Cerebellar nuclear complex (tissue), 1 donor: ENCODE measurements at regions not wholly inside any gene's neighbourhood (a gene's known extent, or its start where the extent isn't known, plus 50 kb on each side); places are given as distances from the start of the nearest gene placed in this dataset.

Experiments used
- DNase-seq, 2 experiments: peaks; one replicate each; lab custom pipeline; 2025; lab: John Stamatoyannopoulos, UW

GRCh38 chr11:80846442-80846841 lies 1405.6 kb upstream of the TENM4 start:
- DNase-seq: no peak

DNA sequence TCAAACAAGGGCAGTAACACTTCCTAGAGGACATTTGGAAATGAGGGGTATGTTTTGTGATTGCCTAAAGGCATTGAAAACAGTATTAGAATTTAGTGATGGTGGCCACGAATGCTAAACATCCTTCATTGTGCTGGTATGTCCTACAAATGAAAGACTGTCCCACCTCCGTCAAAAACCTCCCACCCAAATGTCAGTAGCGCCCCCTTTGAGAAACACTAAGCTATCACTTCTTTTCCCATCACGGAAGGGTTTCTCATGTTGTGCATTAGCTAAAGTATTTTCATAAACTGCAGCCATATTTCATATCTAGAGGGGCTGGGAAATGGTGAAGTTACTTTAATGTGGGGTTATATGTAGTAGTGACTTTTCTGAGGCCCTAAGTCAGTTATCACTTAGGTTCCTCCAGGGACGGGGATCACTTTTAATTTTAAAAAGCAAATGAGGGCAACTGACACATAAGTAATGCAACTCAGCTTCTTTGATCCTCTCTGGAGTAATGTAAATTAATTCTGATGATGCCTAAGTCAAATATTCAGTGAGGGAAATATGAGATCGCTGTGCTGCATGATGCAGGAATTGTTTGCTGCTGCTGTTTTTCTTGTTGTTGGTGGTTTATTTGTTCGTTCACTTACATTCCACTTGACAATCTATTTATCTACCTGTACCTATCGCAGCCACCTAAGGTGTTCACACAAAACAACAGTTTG lies 1403.4 kb upstream of the TENM4 start:
- no peak for DNase-seq

DNA sequence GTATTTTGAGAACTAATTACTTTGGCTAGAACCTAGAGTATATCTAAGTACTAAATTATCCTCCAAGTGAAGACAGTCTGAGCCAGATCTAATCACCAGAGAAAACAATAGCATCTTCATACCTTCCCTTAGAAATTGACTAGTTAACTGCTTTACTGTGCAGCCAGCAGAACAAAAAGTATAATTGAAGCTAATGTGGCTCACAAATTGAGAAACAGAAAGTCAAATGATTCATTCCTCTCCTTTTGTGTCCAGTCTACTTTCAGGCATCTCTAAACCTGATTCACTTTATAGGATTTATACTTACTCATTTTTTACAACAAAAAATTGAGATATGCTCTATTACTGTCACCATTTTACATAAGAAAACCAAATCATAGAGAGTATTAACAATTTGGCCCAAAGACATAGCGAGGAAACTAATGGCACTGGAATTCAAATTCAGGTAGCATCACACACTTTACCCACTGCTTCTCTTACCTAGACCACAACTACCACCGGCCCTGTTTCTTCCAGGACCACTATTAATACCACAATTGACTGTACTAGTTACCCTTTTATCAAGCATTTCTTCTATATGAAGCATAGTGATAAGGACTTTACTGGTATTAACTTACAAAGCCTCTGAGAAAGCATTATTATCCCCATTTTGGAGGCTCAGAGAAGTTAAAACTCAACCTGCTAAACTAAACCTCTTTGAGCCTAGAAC lies 1402.6 kb upstream of the TENM4 start:
- no peak for DNase-seq

- no peak for DNase-seq
These were observed 1401.4 kb upstream of the TENM4 start for GRCh38 chr11:80842246-80842645.

- no peak for DNase-seq
These were observed 1400.8 kb upstream of the TENM4 start for GRCh38 chr11:80841675-80842074.

DNA sequence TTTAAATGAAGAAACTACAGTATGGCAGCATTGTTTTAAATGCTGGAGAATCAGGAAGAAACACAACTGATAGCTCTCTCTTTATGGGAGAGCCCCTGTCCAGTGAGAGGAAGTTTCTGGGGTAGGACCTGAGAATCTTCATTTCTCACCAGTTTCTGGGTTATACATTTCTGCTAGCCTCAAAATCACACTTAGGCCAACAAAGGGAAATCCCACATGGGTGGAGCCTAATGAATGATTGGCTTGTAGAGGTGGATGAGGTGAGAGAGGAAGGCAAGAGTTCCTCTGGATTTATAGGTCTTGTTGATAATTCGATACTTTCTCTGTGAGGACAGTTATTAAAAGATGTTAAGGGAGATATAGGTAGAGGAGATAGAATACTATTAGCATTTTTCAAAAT lies 1397.3 kb upstream of the TENM4 start:
- DNase-seq: no peak

GRCh38 chr11:80837051-80837450 lies 1396.2 kb upstream of the TENM4 start:
- DNase-seq: no peak

- DNase-seq: no peak
These were observed 1390.5 kb upstream of the TENM4 start for GRCh38 chr11:80831374-80831773.

GRCh38 chr11:80827781-80828180 lies 1387.0 kb upstream of the TENM4 start:
- DNase-seq: no peak

GRCh38 chr11:80826808-80827207 lies 1386.0 kb upstream of the TENM4 start:
- no peak for DNase-seq

- DNase-seq: no peak
These were observed 1381.5 kb upstream of the TENM4 start for GRCh38 chr11:80822308-80822707.

DNA sequence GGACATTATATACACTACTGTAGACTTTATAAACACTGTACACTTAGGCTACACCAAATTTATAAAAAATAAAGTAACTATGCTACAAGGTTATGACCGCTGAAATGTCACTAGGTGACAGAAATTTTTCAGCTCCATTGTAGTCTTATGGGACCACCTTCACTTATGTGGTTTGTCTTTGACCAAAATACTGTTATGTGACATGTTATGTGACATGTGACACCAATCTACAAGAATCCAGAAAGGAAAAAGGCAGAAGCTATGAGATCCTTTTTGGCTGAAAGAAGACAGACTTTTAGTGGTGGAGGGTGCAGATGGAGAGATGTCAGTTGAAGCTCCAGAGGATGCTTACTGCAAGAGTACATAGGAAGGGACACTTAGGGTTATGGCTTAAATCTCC lies 1378.4 kb upstream of the TENM4 start:
- DNase-seq: no peak

DNA sequence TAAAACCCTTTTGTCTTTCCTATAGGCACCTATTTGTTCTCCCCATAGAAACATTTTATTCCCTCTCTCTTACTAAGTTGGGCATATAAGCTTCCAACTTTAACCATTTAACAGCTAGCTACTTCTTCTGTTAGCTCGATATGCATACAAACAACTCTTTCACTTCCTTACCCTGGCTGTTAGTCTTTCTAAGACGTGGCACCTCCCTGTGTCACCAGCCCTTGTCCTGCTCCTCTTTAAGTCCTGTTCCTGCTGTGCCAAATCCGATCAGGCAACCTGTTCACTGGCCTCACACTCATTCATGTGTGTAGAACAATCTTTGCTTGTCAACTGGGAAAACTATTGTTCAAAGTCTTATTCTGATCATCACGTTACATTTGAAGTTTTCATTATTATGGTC lies 1376.1 kb upstream of the TENM4 start:
- no peak for DNase-seq

- DNase-seq: no peak
These were observed 1375.6 kb upstream of the TENM4 start for GRCh38 chr11:80816454-80816847.

DNA sequence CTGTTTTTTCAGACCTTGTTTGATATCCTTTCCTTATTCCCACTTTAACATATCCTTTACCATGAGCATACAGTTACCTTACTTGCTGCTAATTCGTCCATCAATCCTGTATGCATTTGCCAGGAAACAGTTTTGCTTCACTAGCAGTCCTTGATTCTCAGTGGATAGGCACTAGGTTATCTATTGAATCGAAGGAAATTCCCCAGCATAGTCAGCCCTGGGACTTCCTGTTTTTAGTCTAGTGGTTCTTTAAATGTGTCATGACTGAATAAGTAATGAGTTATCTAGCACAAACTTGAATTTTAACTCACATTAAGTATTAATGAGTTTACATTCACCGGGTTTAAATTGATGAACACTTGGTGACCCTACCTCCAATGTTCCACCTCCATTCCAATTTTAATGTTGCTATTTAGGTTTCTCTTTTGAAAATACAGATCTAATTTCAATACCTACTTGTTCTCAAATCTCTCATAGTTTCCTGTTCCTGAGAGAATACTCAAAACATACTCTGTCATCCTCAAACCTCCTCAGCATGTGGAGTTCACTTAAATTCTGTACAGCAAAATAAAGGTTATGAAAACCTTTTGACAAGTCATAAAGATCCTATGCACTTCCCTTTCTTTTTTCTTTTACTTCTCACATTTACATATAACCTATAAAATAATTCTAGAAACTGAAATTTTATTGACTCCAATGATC lies 1375.1 kb upstream of the TENM4 start:
- DNase-seq: no peak

- no peak for DNase-seq
These were observed 1374.0 kb upstream of the TENM4 start for GRCh38 chr11:80814813-80815212.

- DNase-seq: no peak
These were observed 1369.9 kb upstream of the TENM4 start for GRCh38 chr11:80810695-80811094.

GRCh38 chr11:80798174-80798573 lies 1357.3 kb upstream of the TENM4 start:
- no peak for DNase-seq

- no peak for DNase-seq
These were observed 1342.7 kb upstream of the TENM4 start for GRCh38 chr11:80783561-80783960.

DNA sequence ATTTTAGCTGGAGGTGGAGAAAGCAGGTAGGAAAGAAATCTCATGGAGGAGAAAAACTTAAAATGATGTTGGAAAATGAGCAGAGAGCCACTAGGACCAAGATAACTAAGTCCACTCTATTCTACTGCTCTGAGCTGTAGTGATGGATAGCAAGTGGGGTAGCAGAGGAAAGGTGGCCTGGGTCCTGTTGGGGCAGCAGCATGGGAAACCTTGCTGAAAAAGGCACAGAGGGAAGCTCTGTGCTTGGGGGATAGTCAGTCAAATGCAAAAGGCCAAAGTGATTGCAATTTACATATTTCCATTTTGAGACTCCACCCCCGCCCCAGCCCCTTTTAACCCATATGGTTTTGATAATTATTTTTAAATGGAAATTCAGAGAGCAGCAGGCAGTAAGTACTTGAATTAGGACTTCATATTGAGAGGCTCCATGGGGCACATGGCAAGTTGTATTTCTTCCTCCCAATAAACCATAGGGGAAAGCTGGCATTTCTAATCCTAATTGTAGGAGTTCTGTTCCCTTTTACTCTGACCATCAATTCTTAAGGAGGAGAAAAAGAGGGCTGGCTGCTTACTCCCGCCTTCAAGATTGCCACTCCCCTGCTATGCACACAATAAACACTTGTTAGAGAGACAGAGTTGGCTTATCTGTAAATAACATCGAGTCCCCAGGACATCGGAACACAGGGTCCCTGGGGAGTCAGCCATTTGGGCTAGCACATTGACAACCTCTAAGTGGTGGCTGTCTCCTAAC lies 1341.5 kb upstream of the TENM4 start:
- DNase-seq: no peak

DNA sequence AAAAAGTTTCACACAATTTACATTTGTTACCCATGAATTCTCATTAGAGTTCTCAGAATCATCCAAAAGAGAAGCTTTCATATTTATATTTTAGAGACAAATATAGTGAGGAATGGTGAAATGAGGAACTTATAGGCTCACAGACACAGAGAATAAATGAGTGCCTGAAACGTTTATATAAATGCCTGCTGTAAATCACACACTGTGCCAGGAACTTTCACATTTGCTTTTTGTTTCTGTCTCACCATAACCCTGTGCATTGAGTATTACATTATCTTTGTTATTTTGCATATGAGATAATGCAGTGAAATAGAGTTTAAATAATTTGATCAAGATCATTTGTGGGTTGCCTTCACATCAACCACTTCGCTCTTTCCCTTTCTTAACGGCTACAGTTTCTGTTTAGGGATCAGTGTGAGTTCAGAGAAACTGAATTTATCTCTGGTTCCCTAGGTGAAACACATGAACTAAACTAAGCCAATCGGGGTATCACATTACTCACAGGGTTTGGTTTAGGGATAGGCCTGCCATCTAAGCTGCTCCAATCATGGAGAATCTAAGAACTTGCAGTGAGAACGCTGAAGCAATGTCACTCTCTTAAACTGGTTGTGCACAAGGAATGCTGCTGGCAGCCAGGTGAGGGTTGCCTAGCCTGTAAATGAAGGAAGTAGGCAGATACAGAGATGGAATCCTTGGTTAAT lies 1339.2 kb upstream of the TENM4 start:
- no peak for DNase-seq

DNA sequence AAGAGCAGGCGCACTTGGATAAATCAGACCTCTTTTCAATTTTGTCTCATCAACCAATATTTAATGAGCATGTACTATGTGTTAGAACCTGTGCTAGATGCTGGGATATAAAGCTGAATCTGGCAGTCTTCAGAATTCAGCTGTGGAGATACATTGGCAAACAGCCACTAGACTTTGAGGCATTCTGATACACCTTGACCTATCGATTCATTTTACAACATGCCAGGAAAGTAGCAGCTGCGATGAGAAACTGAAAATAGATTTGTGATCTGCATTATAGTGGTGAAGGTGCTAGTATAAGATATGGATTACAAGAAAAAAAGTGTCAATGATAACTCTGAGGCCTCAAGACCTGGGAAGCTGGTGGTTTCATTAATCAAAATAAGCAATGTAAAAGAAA lies 1338.1 kb upstream of the TENM4 start:
- DNase-seq: no peak
